ENCODE measurements at regions not wholly inside any gene's neighbourhood (a gene's known extent, or its start where the extent isn't known, plus 50 kb on each side); places are given as distances from the start of the nearest gene placed in this dataset.

- no peak for TF ChIP-seq CTCF (conservative IDR thresholded peaks at IDR 0.05 in 1 of 2, IDR thresholded peaks at IDR 0.05 in 1 of 2; ENCODE audit: extremely low read depth in 1 of 2, insufficient read depth in 1 of 2, low read depth in 1 of 2, low read length in 2 of 2)
- no peak for TF ChIP-seq EZH2 (IDR thresholded peaks at IDR 0.05; ENCODE audit: borderline replicate concordance, low read length)
Observed at GRCh38 chr16:79295162-79295561, 305.4 kb downstream of the MAF start.
